ENCODE measurements at regions not wholly inside any gene's neighbourhood (a gene's known extent, or its start where the extent isn't known, plus 50 kb on each side); places are given as distances from the start of the nearest gene placed in this dataset.

DNA sequence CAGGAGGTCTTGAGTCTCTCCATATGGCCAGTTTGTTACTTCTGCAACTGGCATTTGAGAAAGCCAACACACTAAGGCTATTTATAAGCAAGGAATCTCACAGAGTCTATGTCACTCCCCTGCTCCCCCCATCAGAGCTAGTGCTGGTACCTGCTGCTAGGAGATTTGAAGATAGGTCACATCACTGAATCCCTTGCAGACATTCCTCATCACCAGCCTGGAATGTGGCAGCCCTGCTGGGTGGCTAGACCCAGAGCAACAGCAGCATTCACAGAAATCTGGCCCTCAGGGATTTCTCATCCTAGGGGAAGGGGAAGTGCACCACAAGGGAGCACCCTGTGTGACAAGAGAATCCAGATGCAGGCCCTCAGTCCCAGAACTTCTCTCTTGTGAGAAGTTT, 672.1 kb downstream of the HACE1 start:
- TF ChIP-seq CTCF (IDR thresholded peaks at IDR 0.05), result no peak
- TF ChIP-seq POLR2AphosphoS5 (IDR thresholded peaks at IDR 0.05), result no peak
